Brain microvascular endothelial cell (primary cell): ENCODE measurements at regions not wholly inside any gene's neighbourhood (a gene's known extent, or its start where the extent isn't known, plus 50 kb on each side); places are given as distances from the start of the nearest gene placed in this dataset.

ENCODE experiments used
- DNase-seq: peaks from one replicate; pipeline ENCODE4 v3.0.0-alpha.2; 2020
- H3K27ac ChIP-seq: fragments of 250-450 bp; sonication (Bioruptor Pico); 2 replicates; pipeline ENCODE4 v1.5.1; 2020; ENCODE audit warnings: mild to moderate bottlenecking, moderate library complexity
- H3K27me3 ChIP-seq: fragments of 250-450 bp; sonication (Bioruptor Pico); replicated peaks from 2 replicates; pipeline ENCODE4 v1.5.1; 2020; ENCODE audit warnings: mild to moderate bottlenecking
- H3K36me3 ChIP-seq: fragments of 250-450 bp; sonication (Bioruptor Pico); replicated peaks from 2 replicates; pipeline ENCODE4 v1.5.1; 2020; ENCODE audit warnings: mild to moderate bottlenecking
- H3K4me3 ChIP-seq: 2 replicates; pipeline ENCODE4 v1.5.1; 2011; ENCODE audit warnings: low read depth, mild to moderate bottlenecking, control low read depth, low read length, moderate library complexity
- CTCF ChIP-seq: IDR thresholded peaks from 2 replicates; pipeline ENCODE4 v1.5.1; 2011; ENCODE audit warnings: low read depth, mild to moderate bottlenecking, moderate library complexity, low read length, control low read depth, inconsistent platforms; ENCODE audit errors: missing control alignments
- in situ Hi-C: cut with HindIII; loops from 2 replicates; pipeline ENCODE4 v1.10.0; 2017; ENCODE audit warnings: low sequenced_read_pairs, low pct_ligation_motif_present

- TF ChIP-seq CTCF: no peak
- Histone ChIP-seq H3K4me3 (no peak overlapping the region), H3K36me3 (no peaks in the 10 kb centered on the region), H3K27ac (no peak overlapping the region), H3K27me3 (no peaks in the 10 kb centered on the region)
- in situ Hi-C loops: no loop called here
- no peak for DNase-seq
Measured at GRCh38 chr12:97235102-97235501, 227.5 kb upstream of the RMST start.

DNA sequence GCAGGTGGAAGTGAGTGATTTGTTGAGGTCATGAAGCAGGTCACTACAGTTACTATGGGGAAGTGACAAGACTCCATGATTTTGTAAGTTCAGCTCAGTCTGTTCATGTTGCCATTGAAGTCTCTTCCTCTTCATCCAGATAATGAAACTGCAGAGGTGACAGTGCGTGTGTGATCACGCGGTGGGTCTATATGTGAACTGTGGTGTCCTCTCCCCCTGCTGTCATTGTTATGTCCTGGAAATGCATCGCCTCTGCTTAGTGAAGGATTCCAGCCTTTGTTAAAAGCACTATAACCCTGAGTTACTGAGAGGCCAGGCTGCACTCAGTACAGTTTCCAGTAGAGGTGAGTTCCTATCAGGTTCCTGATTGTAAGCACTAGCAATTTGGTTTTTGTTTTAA lies 216.2 kb upstream of the RMST start:
- no peak overlapping the region for H3K4me3 ChIP-seq
- no peaks in the 10 kb centered on the region for H3K27me3 ChIP-seq
- in situ Hi-C loops: no loop called here
- no peak for DNase-seq
- no peak overlapping the region for H3K27ac ChIP-seq
- TF ChIP-seq CTCF: no peak
- no peaks in the 10 kb centered on the region for H3K36me3 ChIP-seq

DNA sequence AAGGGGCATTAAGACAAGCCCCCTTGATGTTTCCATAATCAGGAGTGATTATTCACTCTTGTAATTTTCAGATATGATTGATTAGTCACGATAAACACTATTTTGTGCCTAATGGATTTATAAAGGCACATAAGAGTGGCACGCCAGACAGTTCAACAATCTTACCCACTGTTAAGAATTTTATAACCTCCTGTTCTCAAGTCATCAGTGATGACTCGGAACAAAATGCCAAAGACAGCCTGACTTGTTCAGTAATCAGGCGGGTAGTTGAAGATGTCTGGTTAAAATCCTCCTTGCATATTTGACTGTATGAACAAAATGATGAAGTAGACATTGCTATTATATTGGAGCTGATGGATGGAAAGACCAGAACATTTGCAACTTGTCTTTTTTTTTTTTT lies 212.1 kb upstream of the RMST start:
- H3K27me3 ChIP-seq: no peaks in the 10 kb centered on the region
- in situ Hi-C loops: no loop called here
- TF ChIP-seq CTCF: no peak
- H3K4me3 ChIP-seq: no peak overlapping the region
- H3K36me3 ChIP-seq: no peaks in the 10 kb centered on the region
- no peak for DNase-seq
- no peak overlapping the region for H3K27ac ChIP-seq

- Histone ChIP-seq H3K36me3 (no peaks in the 10 kb centered on the region), H3K27ac (no peak overlapping the region), H3K4me3 (no peak overlapping the region), H3K27me3 (no peaks in the 10 kb centered on the region)
- in situ Hi-C loops: no loop called here
- no peak for TF ChIP-seq CTCF
- DNase-seq: no peak
Measured at GRCh38 chr12:97257726-97258125, 204.9 kb upstream of the RMST start.

DNA sequence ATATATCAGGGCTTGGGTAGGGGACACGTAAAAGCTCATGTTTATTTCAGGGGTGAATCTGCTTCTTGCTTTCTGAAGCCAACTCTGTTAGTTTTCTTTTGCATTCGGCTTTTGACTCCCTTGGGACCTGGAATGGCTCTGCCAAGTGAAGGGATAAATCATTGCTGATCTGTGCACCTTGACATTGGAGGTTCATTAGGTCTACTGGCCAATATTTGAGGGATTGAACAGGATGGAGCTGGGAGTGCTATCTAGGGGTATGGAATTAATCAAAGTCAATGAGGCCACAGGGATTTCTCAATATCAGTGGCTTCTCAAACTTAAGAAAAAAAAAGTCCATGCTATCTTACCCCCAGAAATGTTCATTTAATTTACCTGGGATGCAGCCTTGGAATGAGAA lies 203.5 kb upstream of the RMST start:
- H3K27ac ChIP-seq: no peak overlapping the region
- no peak for DNase-seq
- no peak overlapping the region for H3K4me3 ChIP-seq
- no peaks in the 10 kb centered on the region for H3K27me3 ChIP-seq
- in situ Hi-C loops: no loop called here
- TF ChIP-seq CTCF: no peak
- no peaks in the 10 kb centered on the region for H3K36me3 ChIP-seq

DNA sequence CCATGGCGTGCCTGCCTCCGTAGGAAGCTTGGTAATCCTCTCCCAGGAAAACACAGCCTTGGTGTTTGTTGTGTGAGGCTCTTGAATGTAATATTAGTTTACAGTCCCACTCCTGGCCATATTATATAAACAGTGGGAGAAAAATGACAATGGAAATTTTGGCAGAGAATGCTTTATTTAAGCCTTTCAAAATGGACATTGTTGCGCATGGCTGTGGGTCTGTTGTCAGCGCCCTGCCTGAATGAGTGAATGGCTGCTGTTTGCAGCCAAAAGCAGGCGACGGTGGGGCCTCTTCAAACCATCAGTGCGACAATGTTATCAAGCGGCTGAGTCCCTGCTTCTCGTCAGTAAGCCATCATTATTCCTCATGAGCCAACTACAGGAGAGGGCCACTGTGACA lies 201.8 kb upstream of the RMST start:
- no peak for DNase-seq
- in situ Hi-C loops: no loop called here
- Histone ChIP-seq H3K36me3 (no peaks in the 10 kb centered on the region), H3K27me3 (no peaks in the 10 kb centered on the region), H3K27ac (no peak overlapping the region), H3K4me3 (no peak overlapping the region)
- no peak for TF ChIP-seq CTCF
